Esophagus squamous epithelium (tissue), 4 donors: ENCODE measurements at regions not wholly inside any gene's neighbourhood (a gene's known extent, or its start where the extent isn't known, plus 50 kb on each side); places are given as distances from the start of the nearest gene placed in this dataset.

Experiments
- CTCF ChIP-seq, 6 experiments: fragments of 450-650 bp in 4 of 6; fragments of 200-600 bp in 2 of 6; sonication (generic) in 2 of 6; IDR thresholded peaks; one replicate each; pipeline ENCODE4 v1.5.1; 2016 to 2019; ENCODE audit warnings: antibody characterized with exemption in 6 of 6, mild to moderate bottlenecking in 4 of 6, moderate library complexity in 4 of 6
- POLR2A ChIP-seq, 4 donors: fragments of 450-650 bp; IDR thresholded peaks; one replicate each; pipeline ENCODE4 v1.6.1; 2017; ENCODE audit warnings: antibody characterized with exemption in 4 of 4, mild to moderate bottlenecking in 4 of 4, moderate library complexity in 3 of 4

- no peak for TF ChIP-seq CTCF (IDR thresholded peaks at IDR 0.05)
- TF ChIP-seq POLR2A (IDR thresholded peaks at IDR 0.05): peak in 1 of 4 donors; percentile 13
These were observed 128.2 kb upstream of the DLX2 start for GRCh38 chr2:172230889-172231401.
